ENCODE measurements at regions not wholly inside any gene's neighbourhood (a gene's known extent, or its start where the extent isn't known, plus 50 kb on each side); places are given as distances from the start of the nearest gene placed in this dataset.

DNA sequence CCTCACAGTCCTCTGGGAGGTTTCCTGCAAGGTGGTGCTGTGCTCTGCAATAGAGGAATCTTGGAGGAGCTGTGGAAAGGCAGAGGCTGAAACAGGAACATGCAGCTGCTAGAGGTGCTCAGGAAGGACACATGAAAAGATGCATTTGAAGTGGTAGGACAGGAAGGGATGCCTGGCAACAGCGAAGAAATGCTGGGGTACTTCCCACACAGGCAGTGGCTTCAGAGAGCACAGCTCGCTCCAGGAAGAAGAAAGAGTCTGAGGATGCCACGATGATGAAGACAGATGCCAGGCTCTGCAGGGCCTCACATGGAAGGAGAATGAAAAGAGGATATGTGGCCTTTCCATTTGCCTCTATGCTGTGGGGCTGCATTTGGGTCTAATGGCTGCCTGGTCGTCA lies 77.0 kb upstream of the TMEM72 start:
- no peak for TF ChIP-seq CTCF (IDR thresholded peaks at IDR 0.05; ENCODE audit: low read depth, low read length)
- DNase-seq (ENCODE audit: extremely low read depth, low read depth): no peak

DNA sequence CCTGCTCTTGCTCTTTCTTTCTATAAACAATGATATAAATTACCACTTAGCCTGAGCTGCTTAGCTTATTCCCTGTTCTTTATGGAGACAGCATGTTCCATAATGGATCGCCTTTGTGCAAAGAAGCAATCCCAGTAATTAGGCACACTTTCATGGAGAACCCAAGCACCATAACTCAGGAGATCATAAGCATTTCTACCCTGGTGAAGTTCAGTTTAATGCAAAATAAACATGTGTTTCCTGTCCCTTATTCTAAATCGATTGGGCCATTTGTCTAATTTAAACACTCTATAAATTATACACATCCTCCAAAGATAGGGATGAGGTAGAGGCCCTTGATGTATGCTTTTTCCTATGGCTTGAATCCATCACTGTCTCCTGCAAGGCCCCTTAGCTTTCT lies 75.8 kb upstream of the TMEM72 start:
- no peak for TF ChIP-seq CTCF (IDR thresholded peaks at IDR 0.05; ENCODE audit: low read depth, low read length)
- no peak for DNase-seq (ENCODE audit: extremely low read depth, low read depth)

DNA sequence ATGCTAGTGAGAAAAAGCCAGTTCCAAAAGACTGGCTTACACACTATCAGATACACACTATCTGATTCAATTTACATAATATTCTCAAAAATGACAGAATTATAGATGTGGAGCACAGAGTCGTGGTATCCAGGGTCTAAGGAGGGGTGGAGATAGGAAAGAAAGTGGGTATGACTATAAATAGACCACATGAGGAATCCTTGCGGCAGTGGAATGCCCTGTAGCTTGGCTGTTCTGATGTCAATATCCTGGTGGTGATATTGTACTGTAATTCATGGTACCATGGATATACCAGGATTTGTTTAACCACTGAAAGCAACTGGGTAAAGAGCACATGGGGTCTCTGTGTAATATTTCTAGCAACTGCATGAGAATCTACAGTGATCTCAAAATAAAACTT lies 67.7 kb upstream of the TMEM72 start:
- no peak for TF ChIP-seq CTCF (IDR thresholded peaks at IDR 0.05; ENCODE audit: low read depth, low read length)
- no peak for DNase-seq (ENCODE audit: extremely low read depth, low read depth)

- DNase-seq (ENCODE audit: extremely low read depth, low read depth): no peak
- TF ChIP-seq CTCF (IDR thresholded peaks at IDR 0.05; ENCODE audit: low read depth, low read length): no peak
Observed at GRCh38 chr10:44845361-44846175, 65.6 kb upstream of the TMEM72 start.

- no peak for TF ChIP-seq CTCF (IDR thresholded peaks at IDR 0.05; ENCODE audit: low read depth, low read length)
- no peak for DNase-seq (ENCODE audit: extremely low read depth, low read depth)
Observed at GRCh38 chr10:44847110-44847509, 64.0 kb upstream of the TMEM72 start.

GRCh38 chr10:44848211-44848610 lies 62.9 kb upstream of the TMEM72 start:
- no peak for DNase-seq (ENCODE audit: extremely low read depth, low read depth)
- TF ChIP-seq CTCF (IDR thresholded peaks at IDR 0.05; ENCODE audit: low read depth, low read length): no peak

GRCh38 chr10:44849936-44850335 lies 61.2 kb upstream of the TMEM72 start:
- no peak for DNase-seq (ENCODE audit: extremely low read depth, low read depth)
- no peak for TF ChIP-seq CTCF (IDR thresholded peaks at IDR 0.05; ENCODE audit: low read depth, low read length)
